K562 (cell line): ENCODE measurements at regions not wholly inside any gene's neighbourhood (a gene's known extent, or its start where the extent isn't known, plus 50 kb on each side); places are given as distances from the start of the nearest gene placed in this dataset.
A peak's percentile ranks its signal among the peaks of the same experiment; 100 is the strongest.

Source experiments
- ARID1B ChIP-seq: fragments of 450-650 bp; IDR thresholded peaks from 2 replicates; pipeline ENCODE4 v1.6.1; 2016; ENCODE audit warnings: antibody characterized with exemption, mild to moderate bottlenecking, inconsistent platforms
- BCL6 ChIP-seq: fragments of 250-450 bp; sonication (Bioruptor Pico); IDR thresholded peaks from 2 replicates; pipeline ENCODE4 v1.4.0; 2020
- CAMTA2 ChIP-seq: fragments of 250-450 bp; sonication (Bioruptor Pico); conservative IDR thresholded peaks from 2 replicates; pipeline ENCODE4 v1.5.1; 2022
- EWSR1 ChIP-seq: fragments of 450-650 bp; IDR thresholded peaks from 2 replicates; pipeline ENCODE4 v1.6.1; 2018; ENCODE audit warnings: borderline replicate concordance, mild to moderate bottlenecking, low read depth, moderate library complexity; ENCODE audit not compliant: partially characterized antibody
- FOXJ3 ChIP-seq: sonication (generic); formaldehyde crosslinking; IDR thresholded peaks from 2 replicates; pipeline ENCODE4 v1.4.0; 2020; ENCODE audit warnings: mild to moderate bottlenecking, missing genetic modification reagents
- FOXM1 ChIP-seq, 2 experiments: fragments of 450-650 bp in 1 of 2; sonication (generic) in 1 of 2; formaldehyde crosslinking in 1 of 2; IDR thresholded peaks; 2 replicates each; pipeline versions ENCODE4 v1.6.1 to v1.9.0; 2017 to 2022; ENCODE audit warnings: low read depth in 2 of 2, mild to moderate bottlenecking in 2 of 2, missing genetic modification reagents in 1 of 2, moderate library complexity in 1 of 2
- IFI16 ChIP-seq: fragments of 250-450 bp; sonication (Bioruptor Pico); IDR thresholded peaks from 2 replicates; pipeline ENCODE4 v2.1.2; 2022; ENCODE audit warnings: mild to moderate bottlenecking, inconsistent platforms
- MAFF ChIP-seq: IDR thresholded peaks from 2 replicates; pipeline ENCODE4 v1.6.1; 2012; ENCODE audit warnings: low read length, improper control_type of control experiment
- NFIX ChIP-seq: fragments of 250-450 bp; sonication (Bioruptor Pico); IDR thresholded peaks from 2 replicates; pipeline ENCODE4 v1.4.0; 2020; ENCODE audit warnings: low read depth, mild to moderate bottlenecking, moderate library complexity
- SLC30A9 ChIP-seq: fragments of 250-450 bp; sonication (Bioruptor Pico); IDR thresholded peaks from 2 replicates; pipeline ENCODE4 v1.8.0; 2022; ENCODE audit warnings: mild to moderate bottlenecking, moderate library complexity
- SMAD4 ChIP-seq: fragments of 250-450 bp; sonication (Bioruptor Pico); conservative IDR thresholded peaks from 2 replicates; pipeline ENCODE4 v1.8.0; 2021; ENCODE audit warnings: inconsistent platforms, mild to moderate bottlenecking, moderate library complexity
- TRIM24 ChIP-seq, 2 experiments: fragments of 450-650 bp; IDR thresholded peaks; 2 replicates each; pipeline ENCODE4 v1.6.1; 2016
- ZNF586 ChIP-seq: fragments of 450-650 bp; formaldehyde crosslinking; conservative IDR thresholded peaks from 2 replicates; pipeline ENCODE4 v1.4.0; 2020; ENCODE audit warnings: mild to moderate bottlenecking, moderate library complexity
- ZNF668 ChIP-seq: fragments of 250-450 bp; sonication (Bioruptor Pico); IDR thresholded peaks from 2 replicates; pipeline ENCODE4 v1.8.0; 2022; ENCODE audit warnings: mild to moderate bottlenecking, inconsistent platforms
- TF ChIP-seq, protein P1 (sequence below): fragments of 200-400 bp; formaldehyde crosslinking; IDR thresholded peaks from 2 replicates; pipeline ENCODE4 v1.6.1; 2017; ENCODE audit warnings: mild to moderate bottlenecking, low read depth, low read length, moderate library complexity
- TF ChIP-seq, protein P2 (sequence below): sonication (generic); formaldehyde crosslinking; IDR thresholded peaks from 2 replicates; pipeline ENCODE4 v1.8.0; 2022; ENCODE audit warnings: mild to moderate bottlenecking, missing genetic modification reagents
- TF ChIP-seq, protein P3 (sequence below): fragments of 450-650 bp; IDR thresholded peaks from 2 replicates; pipeline ENCODE4 v1.6.1; 2018; ENCODE audit not compliant: partially characterized antibody
- TF ChIP-seq, protein P4 (sequence below): sonication (generic); formaldehyde crosslinking; IDR thresholded peaks from 2 replicates; pipeline ENCODE4 v1.8.0; 2022; ENCODE audit warnings: missing genetic modification reagents, mild to moderate bottlenecking, moderate library complexity, borderline replicate concordance
- TF ChIP-seq, protein P5 (sequence below): IDR thresholded peaks from 2 replicates; pipeline ENCODE4 v1.6.1; 2012; ENCODE audit warnings: low read depth, low read length, improper control_type of control experiment, borderline replicate concordance

DNA sequence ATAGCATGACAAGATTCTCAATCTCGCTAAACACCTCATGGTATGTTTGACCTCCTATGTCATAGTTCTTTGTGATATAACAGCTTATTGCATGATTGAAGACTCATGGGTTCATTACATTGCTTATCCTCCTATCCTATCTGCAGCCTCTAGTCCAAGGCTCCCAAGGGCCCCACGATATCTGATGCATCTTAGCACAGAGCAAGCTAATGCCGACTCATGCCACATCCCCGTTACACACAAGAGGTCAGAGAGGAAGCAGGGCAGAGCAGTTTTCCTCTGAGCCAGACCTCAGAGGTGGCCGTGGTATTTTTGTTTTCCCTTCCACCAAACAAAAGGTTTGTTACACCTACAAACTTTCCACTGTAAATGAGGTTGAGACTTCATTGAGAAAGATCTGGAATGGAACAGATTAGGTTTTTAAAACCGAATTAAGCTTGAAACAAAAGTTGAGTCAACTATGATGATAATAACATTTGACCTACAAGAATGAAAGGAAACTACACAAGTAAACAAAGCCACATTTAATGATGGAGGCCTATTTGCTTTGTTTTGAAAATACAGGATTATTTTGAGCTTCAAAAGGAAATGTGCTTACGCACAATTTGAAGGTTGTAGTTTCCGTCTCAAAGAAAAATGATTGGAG is 133.9 kb upstream of the MYLIP start (continued):
- TF ChIP-seq, protein P1, sequence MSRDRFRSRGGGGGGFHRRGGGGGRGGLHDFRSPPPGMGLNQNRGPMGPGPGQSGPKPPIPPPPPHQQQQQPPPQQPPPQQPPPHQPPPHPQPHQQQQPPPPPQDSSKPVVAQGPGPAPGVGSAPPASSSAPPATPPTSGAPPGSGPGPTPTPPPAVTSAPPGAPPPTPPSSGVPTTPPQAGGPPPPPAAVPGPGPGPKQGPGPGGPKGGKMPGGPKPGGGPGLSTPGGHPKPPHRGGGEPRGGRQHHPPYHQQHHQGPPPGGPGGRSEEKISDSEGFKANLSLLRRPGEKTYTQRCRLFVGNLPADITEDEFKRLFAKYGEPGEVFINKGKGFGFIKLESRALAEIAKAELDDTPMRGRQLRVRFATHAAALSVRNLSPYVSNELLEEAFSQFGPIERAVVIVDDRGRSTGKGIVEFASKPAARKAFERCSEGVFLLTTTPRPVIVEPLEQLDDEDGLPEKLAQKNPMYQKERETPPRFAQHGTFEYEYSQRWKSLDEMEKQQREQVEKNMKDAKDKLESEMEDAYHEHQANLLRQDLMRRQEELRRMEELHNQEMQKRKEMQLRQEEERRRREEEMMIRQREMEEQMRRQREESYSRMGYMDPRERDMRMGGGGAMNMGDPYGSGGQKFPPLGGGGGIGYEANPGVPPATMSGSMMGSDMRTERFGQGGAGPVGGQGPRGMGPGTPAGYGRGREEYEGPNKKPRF, result no peak
- TF ChIP-seq, protein P2, sequence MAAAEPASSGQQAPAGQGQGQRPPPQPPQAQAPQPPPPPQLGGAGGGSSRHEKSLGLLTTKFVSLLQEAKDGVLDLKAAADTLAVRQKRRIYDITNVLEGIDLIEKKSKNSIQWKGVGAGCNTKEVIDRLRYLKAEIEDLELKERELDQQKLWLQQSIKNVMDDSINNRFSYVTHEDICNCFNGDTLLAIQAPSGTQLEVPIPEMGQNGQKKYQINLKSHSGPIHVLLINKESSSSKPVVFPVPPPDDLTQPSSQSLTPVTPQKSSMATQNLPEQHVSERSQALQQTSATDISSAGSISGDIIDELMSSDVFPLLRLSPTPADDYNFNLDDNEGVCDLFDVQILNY, result no peak
- no peak for TF ChIP-seq FOXJ3
- TF ChIP-seq ZNF668, result peak; percentile 56; the same call in 1 of the 2 replicates
- TF ChIP-seq ZNF586, result 0 out of 2 replicates have a peak, but pooled peaks have one; percentile 11
- peak; percentile 78 for TF ChIP-seq ARID1B
- no peak for TF ChIP-seq NFIX (CRISPR knock-in tag)
- TF ChIP-seq, protein P3, sequence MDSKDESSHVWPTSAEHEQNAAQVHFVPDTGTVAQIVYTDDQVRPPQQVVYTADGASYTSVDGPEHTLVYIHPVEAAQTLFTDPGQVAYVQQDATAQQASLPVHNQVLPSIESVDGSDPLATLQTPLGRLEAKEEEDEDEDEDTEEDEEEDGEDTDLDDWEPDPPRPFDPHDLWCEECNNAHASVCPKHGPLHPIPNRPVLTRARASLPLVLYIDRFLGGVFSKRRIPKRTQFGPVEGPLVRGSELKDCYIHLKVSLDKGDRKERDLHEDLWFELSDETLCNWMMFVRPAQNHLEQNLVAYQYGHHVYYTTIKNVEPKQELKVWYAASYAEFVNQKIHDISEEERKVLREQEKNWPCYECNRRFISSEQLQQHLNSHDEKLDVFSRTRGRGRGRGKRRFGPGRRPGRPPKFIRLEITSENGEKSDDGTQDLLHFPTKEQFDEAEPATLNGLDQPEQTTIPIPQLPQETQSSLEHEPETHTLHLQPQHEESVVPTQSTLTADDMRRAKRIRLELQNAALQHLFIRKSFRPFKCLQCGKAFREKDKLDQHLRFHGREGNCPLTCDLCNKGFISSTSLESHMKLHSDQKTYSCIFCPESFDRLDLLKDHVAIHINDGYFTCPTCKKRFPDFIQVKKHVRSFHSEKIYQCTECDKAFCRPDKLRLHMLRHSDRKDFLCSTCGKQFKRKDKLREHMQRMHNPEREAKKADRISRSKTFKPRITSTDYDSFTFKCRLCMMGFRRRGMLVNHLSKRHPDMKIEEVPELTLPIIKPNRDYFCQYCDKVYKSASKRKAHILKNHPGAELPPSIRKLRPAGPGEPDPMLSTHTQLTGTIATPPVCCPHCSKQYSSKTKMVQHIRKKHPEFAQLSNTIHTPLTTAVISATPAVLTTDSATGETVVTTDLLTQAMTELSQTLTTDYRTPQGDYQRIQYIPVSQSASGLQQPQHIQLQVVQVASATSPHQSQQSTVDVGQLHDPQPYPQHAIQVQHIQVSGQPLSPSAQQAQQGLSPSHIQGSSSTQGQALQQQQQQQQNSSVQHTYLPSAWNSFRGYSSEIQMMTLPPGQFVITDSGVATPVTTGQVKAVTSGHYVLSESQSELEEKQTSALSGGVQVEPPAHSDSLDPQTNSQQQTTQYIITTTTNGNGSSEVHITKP, result no peak
- no peak for TF ChIP-seq SLC30A9 (CRISPR knock-in tag)
- 0 out of 4 replicates have a peak, but pooled peaks of 1 of the 2 experiments have one; percentile 49 for TF ChIP-seq TRIM24 (IDR thresholded peaks at IDR 0.05)
- peak; percentile 85 for TF ChIP-seq MAFF
- peak; percentile 81 for TF ChIP-seq SMAD4 (CRISPR knock-in tag)
- TF ChIP-seq, protein P4, sequence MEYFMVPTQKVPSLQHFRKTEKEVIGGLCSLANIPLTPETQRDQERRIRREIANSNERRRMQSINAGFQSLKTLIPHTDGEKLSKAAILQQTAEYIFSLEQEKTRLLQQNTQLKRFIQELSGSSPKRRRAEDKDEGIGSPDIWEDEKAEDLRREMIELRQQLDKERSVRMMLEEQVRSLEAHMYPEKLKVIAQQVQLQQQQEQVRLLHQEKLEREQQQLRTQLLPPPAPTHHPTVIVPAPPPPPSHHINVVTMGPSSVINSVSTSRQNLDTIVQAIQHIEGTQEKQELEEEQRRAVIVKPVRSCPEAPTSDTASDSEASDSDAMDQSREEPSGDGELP (CRISPR knock-in tag), result no peak
- TF ChIP-seq FOXM1 (IDR thresholded peaks at IDR 0.05; ENCODE audit: low read depth), result no peak
- no peak for TF ChIP-seq FOXM1 (CRISPR knock-in tag; IDR thresholded peaks at IDR 0.05; ENCODE audit: low read depth)
- TF ChIP-seq IFI16 (CRISPR knock-in tag), result no peak
- TF ChIP-seq EWSR1, result no peak
- TF ChIP-seq BCL6 (CRISPR knock-in tag), result 0 out of 2 replicates have a peak, but pooled peaks have one; percentile 9
- TF ChIP-seq, protein P5, sequence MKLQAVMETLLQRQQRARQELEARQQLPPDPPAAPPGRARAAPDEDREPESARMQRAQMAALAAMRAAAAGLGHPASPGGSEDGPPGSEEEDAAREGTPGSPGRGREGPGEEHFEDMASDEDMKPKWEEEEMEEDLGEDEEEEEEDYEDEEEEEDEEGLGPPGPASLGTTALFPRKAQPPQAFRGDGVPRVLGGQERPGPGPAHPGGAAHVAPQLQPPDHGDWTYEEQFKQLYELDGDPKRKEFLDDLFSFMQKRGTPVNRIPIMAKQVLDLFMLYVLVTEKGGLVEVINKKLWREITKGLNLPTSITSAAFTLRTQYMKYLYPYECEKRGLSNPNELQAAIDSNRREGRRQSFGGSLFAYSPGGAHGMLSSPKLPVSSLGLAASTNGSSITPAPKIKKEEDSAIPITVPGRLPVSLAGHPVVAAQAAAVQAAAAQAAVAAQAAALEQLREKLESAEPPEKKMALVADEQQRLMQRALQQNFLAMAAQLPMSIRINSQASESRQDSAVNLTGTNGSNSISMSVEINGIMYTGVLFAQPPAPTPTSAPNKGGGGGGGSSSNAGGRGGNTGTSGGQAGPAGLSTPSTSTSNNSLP, result peak; percentile 38; the same call in 1 of the 2 replicates
- TF ChIP-seq CAMTA2 (CRISPR knock-in tag), result no peak
